GM19452 (cell line): ENCODE measurements at regions not wholly inside any gene's neighbourhood (a gene's known extent, or its start where the extent isn't known, plus 50 kb on each side); places are given as distances from the start of the nearest gene placed in this dataset.
"Not testable (repeated sequence)": the region's sequence is repeated elsewhere in the genome, so short reads cannot be mapped to it uniquely, and the experiment has no call there.

Source experiments
- ATAC-seq: cut with Tn5 transposase; IDR thresholded peaks from one replicate; pipeline ENCODE4 v1.9.1; 2021; ENCODE audit not compliant: unreplicated experiment

DNA sequence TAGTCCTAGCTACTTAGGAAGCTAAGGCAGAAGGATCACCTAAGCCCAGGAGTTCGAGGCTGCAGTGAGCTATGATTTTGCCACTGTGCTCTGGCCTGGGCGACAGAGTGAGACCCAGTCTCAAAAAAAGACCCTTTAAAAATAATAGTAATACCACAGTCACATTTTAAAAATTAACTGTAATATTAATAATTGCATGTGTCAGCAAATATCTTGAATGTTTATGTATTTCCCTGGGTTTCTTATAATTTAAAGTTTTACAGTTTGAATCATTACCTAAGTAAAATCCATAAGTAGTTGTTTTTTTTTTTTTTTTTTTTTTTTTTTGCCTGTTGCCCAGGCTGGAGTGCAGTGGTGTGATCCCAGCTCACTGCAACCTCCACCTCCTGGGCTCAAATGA is 69.2 kb downstream of the LYZL2 start:
- ATAC-seq: no peak

DNA sequence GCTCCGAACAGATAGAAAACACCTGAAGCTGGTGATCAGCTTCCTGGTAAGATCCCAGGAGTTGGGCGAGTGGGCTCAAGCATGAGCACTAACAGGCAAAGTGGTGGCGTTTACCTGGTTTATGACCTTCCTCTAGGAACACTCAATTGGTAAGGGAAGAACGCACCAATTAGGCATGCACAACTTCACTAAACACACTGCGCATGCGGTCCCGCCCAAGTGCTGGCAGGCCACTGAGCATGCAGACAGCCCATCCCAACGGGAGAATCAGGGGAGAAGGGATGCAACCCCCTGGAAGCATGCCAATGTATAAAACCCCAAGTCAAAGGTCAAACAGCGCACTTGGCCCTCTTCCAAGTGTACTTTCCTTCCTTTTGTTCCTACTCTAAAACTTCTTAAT is 70.4 kb downstream of the LYZL2 start:
- ATAC-seq: no peak

DNA sequence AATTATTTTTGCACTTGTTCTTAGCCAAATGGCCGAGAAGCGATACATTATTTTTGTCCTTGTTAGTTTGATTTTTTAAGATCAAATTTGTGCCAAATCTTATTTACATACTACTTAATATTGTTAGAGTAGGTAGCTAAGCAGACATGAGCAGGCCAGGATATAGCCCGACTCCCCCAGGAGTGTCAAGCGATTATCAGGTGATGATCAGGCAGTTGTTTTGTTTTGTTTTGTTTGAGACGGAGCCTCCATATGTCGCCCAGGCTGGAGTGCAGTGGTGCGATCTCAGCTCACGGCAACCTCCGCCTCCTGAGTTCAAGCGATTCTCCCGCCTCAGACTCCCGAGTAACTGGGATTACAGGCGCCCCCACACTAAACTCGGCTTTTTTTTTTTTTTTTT is 71.1 kb downstream of the LYZL2 start:
- ATAC-seq: no peak

DNA sequence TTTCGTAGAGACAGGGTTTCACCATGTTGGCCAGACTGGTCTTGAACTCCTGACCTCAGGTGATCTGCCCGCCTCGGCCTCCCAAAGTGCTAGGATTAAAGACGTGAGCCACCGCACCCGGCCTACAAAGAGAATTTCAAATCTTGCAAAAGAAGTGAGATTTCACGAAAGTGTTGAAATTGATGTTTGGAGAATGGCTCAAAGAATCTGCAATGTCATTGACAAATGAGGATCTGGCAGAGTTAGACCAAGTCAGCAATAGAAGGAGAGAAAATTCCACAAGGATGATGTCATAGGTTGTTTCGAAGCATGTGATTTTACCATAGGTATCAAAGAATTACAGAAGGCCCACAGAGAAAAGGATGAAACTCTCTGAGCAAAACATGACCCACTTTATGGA is 71.7 kb downstream of the LYZL2 start:
- ATAC-seq: no peak

DNA sequence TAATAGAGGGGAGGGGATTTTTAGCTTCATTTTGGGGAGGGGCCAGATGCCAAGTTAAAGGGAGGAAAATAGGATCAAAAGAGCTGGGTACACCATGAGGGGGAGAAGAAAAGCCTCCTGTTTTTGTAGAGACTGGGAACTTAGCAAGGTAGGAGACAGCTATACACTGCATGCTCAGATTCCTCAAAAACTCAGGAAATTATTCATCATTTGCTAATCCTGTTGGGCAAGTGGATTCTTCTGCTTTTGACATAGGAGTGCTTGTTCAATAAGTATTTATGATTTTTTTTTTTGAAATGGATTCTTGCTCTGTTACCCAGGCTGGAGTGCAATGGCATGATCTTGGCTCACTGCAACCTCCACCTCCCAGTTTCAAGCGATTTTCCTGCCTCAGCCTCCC is 73.4 kb downstream of the LYZL2 start:
- ATAC-seq: no peak

DNA sequence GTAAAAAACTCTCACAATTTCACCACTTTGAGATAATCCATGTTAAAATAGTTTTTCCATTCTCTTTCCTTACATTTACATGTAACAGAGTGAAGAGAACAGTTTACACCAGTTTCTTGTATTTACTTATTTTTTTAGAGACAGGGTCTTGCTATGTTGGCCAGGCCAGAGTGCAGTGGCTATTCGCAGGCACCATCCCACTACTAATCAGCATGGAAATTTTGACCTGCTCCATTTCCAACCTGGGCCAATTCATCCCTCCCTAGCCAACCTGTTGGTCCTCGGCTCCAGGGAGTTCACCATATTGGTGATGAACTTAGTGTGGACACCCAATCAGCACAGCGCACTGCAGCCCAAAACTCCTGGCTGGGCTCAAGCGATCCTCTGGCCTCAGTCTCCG is 74.1 kb downstream of the LYZL2 start:
- no peak for ATAC-seq

DNA sequence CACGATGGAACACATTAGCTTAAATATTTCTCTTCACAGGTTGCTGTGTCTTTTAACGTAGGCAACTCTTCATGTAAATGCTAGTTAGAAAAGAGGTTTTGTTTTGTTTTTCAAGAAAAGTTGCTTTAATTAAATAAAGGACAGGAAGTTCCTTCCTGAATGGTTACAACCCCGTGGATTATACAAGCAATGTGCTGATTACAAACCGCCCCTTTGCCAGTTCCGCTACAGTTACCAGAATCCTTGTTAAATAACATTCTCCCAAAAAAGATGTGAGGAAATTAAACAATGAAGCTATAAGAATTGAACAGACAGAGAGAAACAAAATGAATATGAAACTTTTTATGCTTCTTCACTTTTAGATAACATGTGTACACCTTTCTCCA is 75.1 kb downstream of the LYZL2 start:
- ATAC-seq: no peak

DNA sequence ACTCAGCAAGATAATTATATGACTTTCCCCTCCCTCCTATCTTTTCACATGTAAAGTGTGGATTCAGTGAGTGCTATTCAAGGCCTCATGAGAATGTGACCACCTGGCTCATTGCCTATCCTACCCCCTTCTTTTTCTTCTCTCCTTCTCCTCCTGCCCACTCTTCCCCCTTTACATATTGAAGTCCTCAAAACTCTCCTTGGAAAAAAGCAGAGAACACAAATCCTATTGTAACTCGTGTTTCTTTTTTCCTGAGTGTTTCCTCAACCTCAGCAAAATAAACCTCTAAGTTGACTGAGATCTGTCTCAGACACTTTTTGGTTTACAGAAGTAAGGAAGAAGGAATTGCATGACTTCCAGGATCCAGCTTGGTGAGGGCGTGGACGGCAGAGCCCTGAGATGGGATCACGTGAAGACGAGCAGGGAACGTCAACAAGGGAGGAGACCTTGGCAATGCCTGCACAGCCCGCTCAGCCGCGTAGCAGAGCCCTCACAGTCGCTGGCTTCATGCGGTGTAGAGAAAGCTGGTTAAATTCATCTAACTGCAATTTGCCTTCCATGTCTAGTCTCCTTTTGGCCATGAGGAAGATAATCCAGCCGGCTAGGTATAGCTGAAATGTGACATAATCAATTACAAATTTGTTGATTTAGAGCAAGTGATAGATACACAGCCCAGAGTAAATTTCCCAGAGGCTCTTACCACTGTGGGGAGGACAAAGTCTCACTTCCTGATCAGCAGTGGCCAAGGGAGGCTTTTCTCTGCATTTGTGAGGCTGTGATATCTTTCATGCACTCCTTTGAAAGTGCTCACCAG is 75.7 kb downstream of the LYZL2 start:
- ATAC-seq: no peak

DNA sequence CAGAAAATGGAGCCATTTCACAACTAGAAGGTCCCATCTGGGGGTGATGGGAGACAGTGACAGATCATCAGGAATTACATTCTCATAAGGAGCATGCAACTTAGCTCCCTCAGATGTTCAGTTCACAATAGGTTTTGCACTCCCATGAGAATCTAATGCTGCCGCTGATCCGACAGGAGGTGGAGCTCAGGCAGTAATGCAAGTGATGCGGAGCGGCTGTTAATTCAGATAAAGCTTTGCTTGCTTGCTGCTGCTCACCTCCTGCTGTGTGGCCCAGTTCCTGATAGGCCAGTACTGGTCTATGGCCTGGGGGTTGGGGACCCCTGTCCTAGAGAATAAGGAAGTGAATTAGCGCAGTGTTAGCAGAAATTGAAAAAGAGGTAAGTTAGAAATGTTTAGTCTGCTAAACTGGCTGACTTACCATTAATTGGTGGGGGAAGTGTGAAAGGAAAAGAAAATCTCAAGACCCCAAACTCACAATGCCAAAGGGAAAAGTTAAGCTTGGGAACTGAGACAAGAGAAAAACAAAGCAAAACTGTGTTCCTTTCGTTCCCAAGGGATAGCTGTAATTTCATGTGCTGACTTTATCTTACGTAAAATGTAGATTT is 76.4 kb downstream of the LYZL2 start:
- no peak for ATAC-seq

DNA sequence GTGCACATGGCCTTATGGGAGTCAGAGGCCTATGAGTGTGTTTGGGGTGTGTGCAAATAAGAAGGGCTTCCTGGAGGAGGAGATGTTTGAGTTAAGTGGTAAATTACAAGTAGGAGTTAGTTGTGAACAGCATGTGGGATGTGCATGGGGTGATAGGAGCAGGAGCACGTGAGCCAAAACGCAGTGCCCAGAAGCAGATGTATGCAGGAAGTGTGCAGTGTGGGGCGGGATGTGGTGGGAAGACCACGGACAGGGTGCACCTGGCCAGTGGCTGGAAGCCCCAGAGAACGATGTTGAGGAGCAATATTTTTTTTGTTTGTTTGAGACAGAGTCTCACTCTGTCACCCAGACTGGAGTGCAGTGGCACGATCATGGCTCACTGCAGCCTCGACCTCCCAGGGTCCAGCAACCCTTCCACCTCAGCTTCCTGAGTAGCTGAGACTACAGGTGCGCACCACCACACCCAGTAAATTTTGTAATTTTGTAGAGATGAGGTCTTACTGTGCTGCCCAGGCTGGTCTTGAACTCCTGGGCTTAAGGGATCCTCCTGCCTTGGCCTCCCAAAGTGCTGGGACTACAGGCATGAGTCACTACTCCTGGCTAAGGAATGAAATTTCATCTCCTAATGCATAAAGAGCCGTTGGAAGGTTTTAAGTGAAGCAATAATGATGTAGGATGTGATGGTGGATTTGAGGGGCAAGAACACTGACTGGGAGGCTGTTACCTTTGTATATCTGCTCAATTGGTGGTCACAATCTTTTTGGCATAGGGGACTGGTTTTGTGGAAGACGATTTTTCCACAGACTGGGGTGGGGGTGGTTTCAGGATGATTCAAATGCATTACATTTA is 78.4 kb downstream of the LYZL2 start:
- no peak for ATAC-seq

DNA sequence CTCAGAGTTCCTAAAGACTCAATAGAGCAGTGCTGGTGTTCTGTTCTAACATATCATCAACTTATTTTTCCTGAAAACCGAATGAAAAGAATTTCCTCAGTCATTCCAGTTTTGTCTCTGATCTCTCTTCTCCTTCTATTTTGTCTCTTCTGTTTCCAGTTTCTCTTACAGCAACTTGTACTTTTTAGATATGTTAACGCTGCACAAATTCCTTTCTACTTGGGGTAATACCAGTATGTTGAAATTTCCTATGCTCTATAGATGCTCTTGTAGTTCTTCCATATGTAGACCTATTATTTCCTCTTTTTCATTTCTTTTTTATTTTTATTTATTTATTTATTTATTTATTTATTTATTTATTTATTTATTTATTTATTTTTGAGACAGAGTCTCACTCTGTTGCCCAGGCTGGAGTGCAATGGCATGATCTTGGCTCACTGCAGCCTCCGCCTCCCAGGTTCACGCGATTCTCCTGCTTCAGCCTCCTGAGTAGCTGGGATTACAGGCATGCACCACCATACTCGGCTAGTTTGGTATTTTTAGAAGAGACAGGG is 80.3 kb downstream of the LYZL2 start:
- ATAC-seq: not testable (repeated sequence)

DNA sequence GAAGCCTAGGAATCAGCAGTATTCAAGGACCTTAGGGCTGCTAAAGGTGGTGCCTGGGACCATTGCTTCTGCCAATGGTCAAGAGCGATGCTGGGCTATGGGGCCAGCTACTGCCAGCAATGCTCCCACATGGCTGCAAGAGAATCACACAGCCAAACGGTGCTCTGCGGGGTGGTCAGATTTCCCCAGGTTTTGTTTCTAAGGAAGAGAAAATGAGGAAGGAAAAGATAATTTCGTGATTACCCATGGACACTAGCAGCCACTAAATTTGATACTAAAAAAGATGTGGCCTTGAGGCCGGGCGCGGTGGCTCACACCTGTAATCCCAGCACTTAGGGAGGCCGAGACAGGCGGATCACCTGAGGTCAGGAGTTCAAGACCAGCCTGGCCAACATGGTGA is 83.0 kb downstream of the LYZL2 start:
- no peak for ATAC-seq

DNA sequence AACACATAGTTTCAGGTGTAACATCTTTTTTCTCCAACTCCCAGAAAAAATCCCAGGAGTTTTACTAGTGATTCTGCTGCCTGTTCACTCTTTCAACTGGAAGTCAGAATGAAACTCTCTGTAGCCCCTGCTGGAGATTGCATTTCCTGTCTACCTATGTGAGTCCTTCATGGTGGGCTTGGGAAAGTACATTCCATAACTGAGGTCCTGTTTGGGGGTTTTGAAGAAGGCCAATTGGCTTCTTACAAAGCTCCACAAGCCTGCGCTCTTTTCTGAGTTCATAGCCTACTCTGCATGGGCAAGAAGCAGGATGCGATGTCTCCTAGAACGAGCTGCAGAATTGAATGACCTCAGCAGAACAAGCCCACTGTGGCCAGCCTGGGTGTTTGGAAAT is 86.7 kb downstream of the LYZL2 start:
- no peak for ATAC-seq

DNA sequence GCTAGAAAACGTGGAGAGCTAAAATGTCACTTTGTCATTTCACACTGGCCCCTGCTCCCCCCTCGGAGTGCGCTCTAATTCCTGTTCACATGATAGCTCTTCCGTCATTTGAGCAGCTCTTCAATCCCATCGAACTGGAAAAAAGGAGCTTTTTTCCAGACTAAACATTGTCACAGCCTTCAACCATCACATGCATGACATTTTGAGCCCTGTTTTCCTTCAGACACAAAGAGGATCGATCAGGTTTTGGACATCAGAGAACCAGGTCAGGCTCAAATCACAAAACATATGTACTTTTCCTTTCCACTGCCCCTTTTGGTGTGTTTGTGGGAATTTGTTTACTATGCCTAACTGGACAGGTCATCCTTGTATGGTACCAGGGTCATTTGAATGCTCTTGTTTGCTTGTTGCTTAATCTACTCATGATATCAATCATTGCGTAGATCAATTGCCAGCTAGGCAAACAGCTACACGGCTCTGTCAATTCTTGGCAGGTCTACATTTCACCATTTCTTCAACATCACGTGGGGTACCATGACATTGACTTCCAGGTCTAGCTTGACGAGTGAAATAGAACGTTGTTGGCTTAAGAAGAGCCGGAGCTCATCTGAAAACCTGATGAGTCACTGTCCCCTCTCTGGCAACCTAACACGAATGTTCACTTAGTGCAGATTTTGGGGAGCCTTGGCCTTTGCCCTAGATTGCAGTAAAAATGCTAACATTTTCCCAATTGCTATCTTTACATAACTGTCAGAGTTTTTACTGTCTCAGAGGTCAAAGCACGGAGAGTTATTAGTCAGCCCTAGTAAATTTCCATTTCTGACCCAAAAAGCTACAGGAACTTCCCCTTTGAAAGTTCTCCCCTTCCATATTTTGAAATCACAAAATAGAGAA is 87.3 kb downstream of the LYZL2 start:
- no peak for ATAC-seq

DNA sequence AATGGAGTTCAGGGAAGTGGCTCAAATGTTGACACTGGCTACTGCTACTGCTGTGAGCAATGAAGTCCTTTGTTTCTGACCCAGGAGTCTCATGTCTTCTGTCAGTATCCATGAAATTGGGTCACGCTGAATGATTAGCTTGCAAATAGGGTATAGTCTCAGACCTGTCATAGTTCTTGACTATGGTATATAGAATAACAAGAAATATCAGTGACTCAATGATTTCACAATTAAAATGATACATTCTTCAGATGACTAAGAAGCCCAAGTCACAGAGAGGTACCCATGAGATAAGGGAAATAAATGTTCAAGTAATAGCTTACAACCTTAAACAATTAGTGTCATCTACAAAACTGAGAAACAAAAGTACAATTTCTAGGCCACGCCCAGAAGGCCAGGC is 89.3 kb downstream of the LYZL2 start:
- ATAC-seq: no peak

DNA sequence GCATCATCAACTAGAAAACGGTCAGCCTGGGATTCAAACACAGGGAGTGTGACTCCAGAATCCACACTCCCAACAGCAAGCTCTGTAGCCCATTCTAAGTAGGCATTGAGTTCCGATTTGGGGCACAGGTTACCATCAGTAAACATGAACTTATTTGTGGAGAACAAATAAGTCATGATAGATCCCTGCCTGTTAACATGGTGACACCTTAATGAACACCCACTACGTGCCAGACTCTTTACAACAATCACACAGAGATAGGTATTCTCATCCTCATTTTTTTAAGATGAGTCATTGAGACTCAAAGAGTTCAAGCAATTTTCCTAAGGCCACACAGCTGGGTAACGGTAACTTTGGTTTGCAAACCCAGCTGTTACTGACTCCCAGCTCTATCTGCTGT is 91.5 kb downstream of the LYZL2 start:
- ATAC-seq: no peak

DNA sequence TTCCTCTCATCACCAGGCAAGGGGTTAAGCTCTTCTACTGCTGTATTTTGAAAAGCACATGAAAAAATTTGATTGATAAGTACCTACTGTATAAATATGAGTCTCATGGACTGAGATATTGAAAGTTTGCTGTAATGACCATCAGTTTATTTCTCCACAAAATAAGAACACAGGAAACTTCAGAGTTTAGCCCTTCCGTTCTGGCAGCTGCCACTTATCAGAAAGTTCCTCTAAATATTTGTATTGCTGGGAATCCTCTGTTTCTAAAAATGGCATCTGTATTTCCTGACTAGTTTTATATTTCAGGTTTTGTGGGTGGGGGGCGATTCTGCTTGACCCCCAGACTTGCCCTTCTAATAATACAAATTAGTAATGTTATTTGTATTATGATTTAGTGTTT is 92.0 kb downstream of the LYZL2 start:
- no peak for ATAC-seq

DNA sequence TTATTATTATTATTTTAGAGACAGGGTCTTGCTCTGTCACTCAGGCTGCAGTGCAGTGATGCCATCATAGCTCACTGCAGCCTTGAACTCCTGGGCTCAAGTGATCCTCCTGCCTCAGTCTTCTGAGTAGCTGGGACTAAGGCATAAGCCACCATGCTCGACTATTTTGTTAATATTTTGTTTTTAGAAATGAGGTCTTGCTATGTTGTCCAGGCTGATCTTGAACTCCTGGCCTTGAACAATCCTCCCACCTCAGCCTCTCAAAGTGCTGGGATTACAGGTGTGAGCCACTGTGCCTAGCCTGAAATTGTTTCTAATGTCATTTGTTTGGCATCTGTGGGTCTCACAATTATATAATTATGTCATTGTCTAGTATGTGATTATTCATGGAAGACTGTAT is 92.4 kb downstream of the LYZL2 start:
- not testable (repeated sequence) for ATAC-seq

DNA sequence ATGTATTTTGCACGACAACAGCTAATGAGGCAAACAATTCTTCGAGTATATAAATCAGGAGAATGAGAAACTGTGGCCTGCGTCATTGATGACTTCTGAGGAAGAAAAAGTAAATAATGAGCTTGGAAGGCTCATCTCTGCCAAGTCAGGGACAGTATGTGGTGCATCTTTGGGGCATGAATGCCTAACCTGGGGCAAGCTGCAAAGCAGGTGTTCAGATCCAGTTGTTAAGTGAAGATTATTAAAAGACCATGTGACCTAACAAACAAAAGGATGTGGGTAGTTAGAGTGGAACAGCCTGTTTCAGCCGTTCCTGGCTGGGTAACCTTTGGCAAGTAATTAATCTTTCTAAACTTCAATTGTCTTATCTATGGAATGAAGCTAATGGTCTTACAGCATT is 93.0 kb downstream of the LYZL2 start:
- ATAC-seq: no peak

DNA sequence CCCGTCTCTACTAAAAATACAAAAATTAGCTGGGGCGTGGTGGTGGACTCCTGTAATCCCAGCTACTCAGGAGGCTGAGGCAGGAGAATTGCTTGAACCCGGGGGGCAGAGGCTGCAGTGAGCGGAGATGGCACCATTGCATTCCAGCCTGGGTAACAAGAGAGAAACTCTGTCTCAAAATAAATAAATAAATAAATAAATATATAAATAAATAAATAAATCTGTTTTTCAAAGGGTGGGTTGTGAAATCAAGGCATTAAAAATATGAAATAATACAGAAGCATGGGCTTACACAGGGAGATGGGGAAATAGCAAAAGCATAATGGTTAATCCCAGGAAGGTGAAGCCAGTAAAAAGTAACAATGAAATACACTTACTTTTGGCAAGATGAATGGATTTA is 93.9 kb downstream of the LYZL2 start:
- no peak for ATAC-seq
